Kidney (tissue), 13 donors: ENCODE measurements at regions not wholly inside any gene's neighbourhood (a gene's known extent, or its start where the extent isn't known, plus 50 kb on each side); places are given as distances from the start of the nearest gene placed in this dataset.

Source experiments
- DNase-seq, 5 donors: peaks; one replicate each; pipeline ENCODE4 v3.0.0-alpha.2; 2013 to 2020
- FAIRE-seq: peaks from 2 replicates; lab custom pipeline; 2012; peaks lifted over from hg19 to GRCh38; lab: Jason Lieb, UNC
- H3K27ac ChIP-seq, 2 donors: one replicate each; pipeline ENCODE4 v1.7.0; 2013; ENCODE audit warnings: low read depth in 2 of 2, low read length in 2 of 2, inconsistent platforms in 1 of 2
- H3K27me3 ChIP-seq: one replicate; pipeline ENCODE4 v1.7.1; 2013; ENCODE audit warnings: low read length, inconsistent platforms; ENCODE audit not compliant: control insufficient read depth, insufficient read depth
- H3K36me3 ChIP-seq, 3 donors: one replicate each; pipeline versions ENCODE4 v1.7.0 to v1.7.1; 2013; ENCODE audit warnings: low read length in 3 of 3, control low read depth in 1 of 3, inconsistent platforms in 1 of 3; ENCODE audit not compliant: insufficient read depth in 3 of 3, control insufficient read depth in 2 of 3
- H3K4me1 ChIP-seq, 3 donors: one replicate each; pipeline versions ENCODE4 v1.7.0 to v1.7.1; 2013; ENCODE audit warnings: low read length in 3 of 3, inconsistent platforms in 1 of 3, low read depth in 1 of 3; ENCODE audit not compliant: control insufficient read depth in 2 of 3, insufficient read depth in 2 of 3
- H3K4me3 ChIP-seq, 3 donors: one replicate each; pipeline versions ENCODE4 v1.7.0 to v1.8.1; 2013; ENCODE audit warnings: low read length in 3 of 3, control low read depth in 1 of 3, inconsistent platforms in 1 of 3
- H3K9ac ChIP-seq, 3 donors: one replicate each; pipeline versions ENCODE4 v1.7.0 to v1.7.1; 2013; ENCODE audit warnings: low read length in 3 of 3, control low read depth in 1 of 3, inconsistent platforms in 1 of 3
- H3K9me3 ChIP-seq, 3 donors: one replicate each; pipeline versions ENCODE4 v1.7.0 to v1.7.1; 2013; ENCODE audit warnings: low read length in 3 of 3, control low read depth in 1 of 3, inconsistent platforms in 1 of 3; ENCODE audit not compliant: control insufficient read depth in 2 of 3, insufficient read depth in 1 of 3
- CTCF ChIP-seq: IDR thresholded peaks from 3 replicates; pipeline ENCODE4 v1.5.1; 2012; ENCODE audit warnings: mild to moderate bottlenecking, moderate library complexity, borderline replicate concordance; ENCODE audit not compliant: insufficient read depth; ENCODE audit errors: extremely low read depth
- intact Hi-C: fragments of 100-400 bp; cut with DNase I; formaldehyde crosslinking; loops from one replicate; pipeline ENCODE4 v1.11.1; 2022
- donor health status: control.
- donor health status: control.
- donor health status: control.
- donor health status: control.
- donor health status: control.
- donor health status: DM: yes; HTN: yes; CAD: no.
- donor health status: Normal renal cell carcinoma (clear cell type).

DNA sequence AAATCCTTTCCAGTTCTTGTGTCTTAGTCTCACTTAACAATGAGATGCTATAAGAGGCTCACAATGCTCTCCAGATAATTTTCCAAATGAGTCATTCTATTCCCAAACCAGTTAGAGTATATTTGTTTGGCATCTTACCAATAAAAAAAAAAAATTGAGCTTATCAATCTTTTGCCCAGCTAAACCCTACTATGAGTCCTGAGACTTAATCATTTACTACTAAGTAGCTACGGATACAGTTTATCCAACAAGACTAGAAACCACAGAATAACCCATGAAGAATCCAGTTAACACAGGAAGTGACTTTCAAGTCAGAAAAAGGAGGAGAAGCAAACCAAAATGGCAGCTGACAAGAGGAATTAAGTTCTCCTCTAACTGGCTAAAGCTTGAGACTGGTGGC is 330.3 kb upstream of the XYLT1 start:
- no peaks in the 10 kb centered on the region for H3K4me1 ChIP-seq
- intact Hi-C loops, result no loop called here
- H3K27ac ChIP-seq, result no peak overlapping the region
- no peaks in the 10 kb centered on the region for H3K36me3 ChIP-seq
- no peak for DNase-seq
- H3K27me3 ChIP-seq, result no peaks in the 10 kb centered on the region
- no peaks in the 10 kb centered on the region for H3K9me3 ChIP-seq
- TF ChIP-seq CTCF, result no peak
- FAIRE-seq, result no peak
- no peak overlapping the region for H3K9ac ChIP-seq
- no peak overlapping the region for H3K4me3 ChIP-seq

GRCh38 chr16:17798716-17799115 is 328.0 kb upstream of the XYLT1 start:
- FAIRE-seq, result no peak
- H3K4me3 ChIP-seq, result no peak overlapping the region

DNA sequence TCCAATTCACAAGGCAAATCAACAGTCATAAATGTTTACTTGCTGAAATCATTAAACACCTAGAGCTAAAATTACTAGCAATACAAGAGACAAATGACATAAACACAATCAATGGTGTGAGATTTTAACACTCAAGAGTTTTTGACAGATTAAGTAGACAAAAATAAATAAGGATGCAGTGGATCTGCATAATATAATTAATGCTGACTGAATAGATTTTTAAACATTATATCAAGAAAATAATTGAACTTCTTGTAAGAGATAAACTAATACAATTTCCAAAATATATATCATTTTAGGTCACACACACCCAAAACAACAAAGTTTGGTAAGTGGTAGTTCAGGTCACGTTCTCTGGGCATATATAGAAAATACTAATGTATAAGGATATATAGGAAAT is 322.6 kb upstream of the XYLT1 start:
- no peak overlapping the region for H3K9ac ChIP-seq
- no peaks in the 10 kb centered on the region for H3K36me3 ChIP-seq
- H3K27ac ChIP-seq, result no peak overlapping the region
- H3K4me3 ChIP-seq, result no peak overlapping the region
- intact Hi-C loops, result no loop called here
- no peak for FAIRE-seq
- H3K9me3 ChIP-seq, result no peaks in the 10 kb centered on the region
- H3K27me3 ChIP-seq, result no peaks in the 10 kb centered on the region
- TF ChIP-seq CTCF, result no peak
- no peak for DNase-seq
- H3K4me1 ChIP-seq, result no peaks in the 10 kb centered on the region

More at GRCh38 chr16:17798716-17799115, 328.0 kb upstream of the XYLT1 start:
- H3K27me3 ChIP-seq, result no peaks in the 10 kb centered on the region
- DNase-seq, result no peak
- H3K9me3 ChIP-seq, result no peaks in the 10 kb centered on the region
- no peak for TF ChIP-seq CTCF
- H3K36me3 ChIP-seq, result no peaks in the 10 kb centered on the region
- no peak overlapping the region for H3K9ac ChIP-seq
- H3K27ac ChIP-seq, result no peak overlapping the region
- intact Hi-C loops, result no loop called here
- no peaks in the 10 kb centered on the region for H3K4me1 ChIP-seq

- TF ChIP-seq CTCF, result no peak
- DNase-seq, result peak in 3 of 5 donors; percentile 18 to 88 (median 80)
- no peak for FAIRE-seq
- no peaks in the 10 kb centered on the region for H3K27me3 ChIP-seq
- no peaks in the 10 kb centered on the region for H3K9me3 ChIP-seq
- no peaks in the 10 kb centered on the region for H3K4me1 ChIP-seq
- no peaks in the 10 kb centered on the region for H3K36me3 ChIP-seq
- no peak overlapping the region for H3K9ac ChIP-seq
- H3K4me3 ChIP-seq, result no peak overlapping the region
- H3K27ac ChIP-seq, result no peak overlapping the region
- intact Hi-C loops, result no loop called here
Observed at GRCh38 chr16:17784073-17784472, 313.3 kb upstream of the XYLT1 start.
